ENCODE measurements at regions not wholly inside any gene's neighbourhood (a gene's known extent, or its start where the extent isn't known, plus 50 kb on each side); places are given as distances from the start of the nearest gene placed in this dataset.
"Not testable (repeated sequence)": the region's sequence is repeated elsewhere in the genome, so short reads cannot be mapped to it uniquely, and the experiment has no call there.

GRCh38 chr2:17058772-17059402 lies 393.3 kb upstream of the CYRIA start:
- no peak for DNase-seq

- DNase-seq, result no peak
These were observed 391.7 kb upstream of the CYRIA start for GRCh38 chr2:17057109-17058017.

GRCh38 chr2:17056236-17056635 lies 390.6 kb upstream of the CYRIA start:
- DNase-seq, result no peak

- no peak for DNase-seq
These were observed 386.4 kb upstream of the CYRIA start for GRCh38 chr2:17052001-17052400.

GRCh38 chr2:17051538-17051937 lies 385.9 kb upstream of the CYRIA start:
- no peak for DNase-seq

- no peak for DNase-seq
These were observed 377.5 kb upstream of the CYRIA start for GRCh38 chr2:17043173-17043572.

GRCh38 chr2:17036361-17036760 lies 370.7 kb upstream of the CYRIA start:
- DNase-seq, result no peak

GRCh38 chr2:17035010-17035409 lies 369.4 kb upstream of the CYRIA start:
- DNase-seq, result no peak

- no peak for DNase-seq
These were observed 364.4 kb upstream of the CYRIA start for GRCh38 chr2:17030047-17030446.

GRCh38 chr2:17012297-17012696 lies 346.7 kb upstream of the CYRIA start:
- no peak for DNase-seq

GRCh38 chr2:17010104-17010503 lies 344.5 kb upstream of the CYRIA start:
- DNase-seq, result no peak

- no peak for DNase-seq
These were observed 334.5 kb upstream of the CYRIA start for GRCh38 chr2:17000184-17000482.

GRCh38 chr2:16999347-17000183 lies 333.9 kb upstream of the CYRIA start:
- no peak for DNase-seq

- no peak for DNase-seq
These were observed 312.7 kb upstream of the CYRIA start for GRCh38 chr2:16978301-16978700.

GRCh38 chr2:16974688-16975087 lies 309.1 kb upstream of the CYRIA start:
- no peak for DNase-seq

- DNase-seq, result no peak
These were observed 308.1 kb upstream of the CYRIA start for GRCh38 chr2:16973586-16974286.

GRCh38 chr2:16972276-16972675 lies 306.6 kb upstream of the CYRIA start:
- no peak for DNase-seq

- no peak for DNase-seq
These were observed 306.1 kb upstream of the CYRIA start for GRCh38 chr2:16971722-16972234.

GRCh38 chr2:16970948-16971347 lies 305.3 kb upstream of the CYRIA start:
- DNase-seq, result not testable (repeated sequence)

- no peak for DNase-seq
These were observed 296.9 kb upstream of the CYRIA start for GRCh38 chr2:16962505-16962904.

- DNase-seq, result no peak
These were observed 294.9 kb upstream of the CYRIA start for GRCh38 chr2:16960579-16960978.

- DNase-seq, result no peak
These were observed 292.6 kb upstream of the CYRIA start for GRCh38 chr2:16958266-16958665.

GRCh38 chr2:16952805-16953204 lies 287.2 kb upstream of the CYRIA start:
- DNase-seq, result no peak

Measured in dermis blood vessel endothelial cell (primary cell).